ENCODE measurements at regions not wholly inside any gene's neighbourhood (a gene's known extent, or its start where the extent isn't known, plus 50 kb on each side); places are given as distances from the start of the nearest gene placed in this dataset.

- DNase-seq (ENCODE audit: low read depth in 2 of 2), result no peak
- Histone ChIP-seq H3K4me1 (ENCODE audit: control insufficient read depth, extremely low read depth, insufficient read depth, low read length) (no peaks in the 10 kb centered on the region), H3K79me2 (ENCODE audit: control insufficient read depth, insufficient read depth, low read length) (no peaks in the 10 kb centered on the region), H3K9me3 (ENCODE audit: control insufficient read depth, insufficient read depth, low read depth, low read length) (no peaks in the 10 kb centered on the region), H3K27me3 (ENCODE audit: control insufficient read depth, insufficient read depth, low read length) (no peaks in the 10 kb centered on the region), H4K20me1 (ENCODE audit: control insufficient read depth, extremely low read depth, insufficient read depth, low read length) (no peaks in the 10 kb centered on the region), H3K9ac (ENCODE audit: insufficient read depth, low read length) (no peak overlapping the region), H3K4me3 (replicated peaks in 1 of 4; ENCODE audit: control extremely low read depth in 1 of 4, insufficient read depth in 1 of 4, low read depth in 3 of 4, low read length in 4 of 4) (no peak overlapping the region), H3K27ac (ENCODE audit: insufficient read depth, low read length) (no peak overlapping the region), H3K36me3 (ENCODE audit: control insufficient read depth, insufficient read depth, low read length) (no peaks in the 10 kb centered on the region), H3K4me2 (ENCODE audit: extremely low read depth, insufficient read depth, low read length) (no peak overlapping the region), H2AFZ (ENCODE audit: low read length) (no peak overlapping the region)
- TF ChIP-seq CTCF (conservative IDR thresholded peaks at IDR 0.05 in 1 of 2, IDR thresholded peaks at IDR 0.05 in 1 of 2; ENCODE audit: low read depth in 1 of 2, low read length in 2 of 2) (no peak), EZH2 (IDR thresholded peaks at IDR 0.05; ENCODE audit: low read length, missing control alignments) (no peak)
These were observed 52.0 kb upstream of the NPTX2 start for GRCh38 chr7:98565103-98565502.

- Histone ChIP-seq H3K4me3 (replicated peaks in 1 of 4; ENCODE audit: control extremely low read depth in 1 of 4, insufficient read depth in 1 of 4, low read depth in 3 of 4, low read length in 4 of 4) (no peak overlapping the region), H3K27me3 (ENCODE audit: control insufficient read depth, insufficient read depth, low read length) (no peaks in the 10 kb centered on the region), H3K36me3 (ENCODE audit: control insufficient read depth, insufficient read depth, low read length) (no peaks in the 10 kb centered on the region), H3K9me3 (ENCODE audit: control insufficient read depth, insufficient read depth, low read depth, low read length) (no peaks in the 10 kb centered on the region), H2AFZ (ENCODE audit: low read length) (no peak overlapping the region), H3K4me2 (ENCODE audit: extremely low read depth, insufficient read depth, low read length) (no peak overlapping the region), H3K4me1 (ENCODE audit: control insufficient read depth, extremely low read depth, insufficient read depth, low read length) (no peaks in the 10 kb centered on the region), H3K27ac (ENCODE audit: insufficient read depth, low read length) (no peak overlapping the region), H3K9ac (ENCODE audit: insufficient read depth, low read length) (no peak overlapping the region), H3K79me2 (ENCODE audit: control insufficient read depth, insufficient read depth, low read length) (no peaks in the 10 kb centered on the region), H4K20me1 (ENCODE audit: control insufficient read depth, extremely low read depth, insufficient read depth, low read length) (no peaks in the 10 kb centered on the region)
- TF ChIP-seq CTCF (conservative IDR thresholded peaks at IDR 0.05 in 1 of 2, IDR thresholded peaks at IDR 0.05 in 1 of 2; ENCODE audit: low read depth in 1 of 2, low read length in 2 of 2), result no peak
- TF ChIP-seq EZH2 (IDR thresholded peaks at IDR 0.05; ENCODE audit: low read length, missing control alignments), result no peak
- DNase-seq (ENCODE audit: low read depth in 2 of 2), result no peak
These were observed 54.1 kb upstream of the NPTX2 start for GRCh38 chr7:98562871-98563495.

GRCh38 chr7:98562381-98562823 lies 54.7 kb upstream of the NPTX2 start:
- Histone ChIP-seq H3K79me2 (ENCODE audit: control insufficient read depth, insufficient read depth, low read length) (no peaks in the 10 kb centered on the region), H3K4me2 (ENCODE audit: extremely low read depth, insufficient read depth, low read length) (no peak overlapping the region), H3K4me3 (replicated peaks in 1 of 4; ENCODE audit: control extremely low read depth in 1 of 4, insufficient read depth in 1 of 4, low read depth in 3 of 4, low read length in 4 of 4) (no peak overlapping the region), H3K4me1 (ENCODE audit: control insufficient read depth, extremely low read depth, insufficient read depth, low read length) (no peaks in the 10 kb centered on the region), H3K36me3 (ENCODE audit: control insufficient read depth, insufficient read depth, low read length) (no peaks in the 10 kb centered on the region), H3K27ac (ENCODE audit: insufficient read depth, low read length) (no peak overlapping the region), H4K20me1 (ENCODE audit: control insufficient read depth, extremely low read depth, insufficient read depth, low read length) (no peaks in the 10 kb centered on the region), H3K9ac (ENCODE audit: insufficient read depth, low read length) (no peak overlapping the region), H3K27me3 (ENCODE audit: control insufficient read depth, insufficient read depth, low read length) (no peaks in the 10 kb centered on the region), H2AFZ (ENCODE audit: low read length) (no peak overlapping the region), H3K9me3 (ENCODE audit: control insufficient read depth, insufficient read depth, low read depth, low read length) (no peaks in the 10 kb centered on the region)
- TF ChIP-seq CTCF (conservative IDR thresholded peaks at IDR 0.05 in 1 of 2, IDR thresholded peaks at IDR 0.05 in 1 of 2; ENCODE audit: low read depth in 1 of 2, low read length in 2 of 2), result no peak
- TF ChIP-seq EZH2 (IDR thresholded peaks at IDR 0.05; ENCODE audit: low read length, missing control alignments), result no peak
- peak in 1 of 2 donors; percentile 19 for DNase-seq (ENCODE audit: low read depth in 2 of 2)

Data from fibroblast of lung (primary cell).